PC-9 (cell line): ENCODE measurements at regions not wholly inside any gene's neighbourhood (a gene's known extent, or its start where the extent isn't known, plus 50 kb on each side); places are given as distances from the start of the nearest gene placed in this dataset.

ENCODE experiments used
- BruUV-seq: library from RNA; stranded (reverse); fragments of 400-500 nt; replicated peaks from 2 replicates; lab custom pipeline; 2021; lab: Mats Ljungman, UMichigan
- CTCF ChIA-PET: fragments of 300-600 bp; sonication (Branson Sonifier 250); formaldehyde crosslinking; loops from one replicate; lab custom pipeline; 2022; ENCODE audit warnings: antibody characterized with exemption; lab: Charles Lee
- POLR2A ChIA-PET: fragments of 300-600 bp; sonication (Branson Sonifier 250); formaldehyde crosslinking; loops from one replicate; lab custom pipeline; 2022; ENCODE audit warnings: antibody characterized with exemption; ENCODE audit not compliant: unreplicated experiment; lab: Charles Lee
- DNase-seq, 2 experiments: peaks; one replicate each; pipeline versions ENCODE4 v3.0.0 to v3.0.0-alpha.2; 2015 to 2022; ENCODE audit warnings: mixed read lengths in 1 of 2
- H2AFZ ChIP-seq: fragments of 200-600 bp; sonication (generic); 2 replicates; pipeline ENCODE4 v1.8.1; 2017; ENCODE audit warnings: antibody characterized with exemption
- H3F3A ChIP-seq: fragments of 200-600 bp; sonication (generic); 2 replicates; pipeline ENCODE4 v1.8.1; 2017; ENCODE audit warnings: antibody characterized with exemption, mild to moderate bottlenecking, low read depth; ENCODE audit not compliant: insufficient read depth
- H3K27ac ChIP-seq: fragments of 200-600 bp; sonication (generic); 2 replicates; pipeline ENCODE4 v1.6.1; 2016; ENCODE audit warnings: mixed run types
- H3K27me3 ChIP-seq: fragments of 200-600 bp; sonication (generic); 2 replicates; pipeline ENCODE4 v1.6.1; 2016; ENCODE audit warnings: low read depth, mixed run types; ENCODE audit not compliant: insufficient read depth
- H3K36me3 ChIP-seq: fragments of 200-600 bp; sonication (generic); 2 replicates; pipeline ENCODE4 v1.6.1; 2016; ENCODE audit warnings: low read depth, mixed run types
- H3K4me1 ChIP-seq: fragments of 200-600 bp; sonication (generic); replicated peaks from 2 replicates; pipeline ENCODE4 v1.6.1; 2016; ENCODE audit warnings: mixed run types; ENCODE audit not compliant: insufficient read depth
- H3K4me2 ChIP-seq: fragments of 200-600 bp; sonication (generic); 2 replicates; pipeline ENCODE4 v1.6.1; 2017; ENCODE audit warnings: mixed run types
- H3K4me3 ChIP-seq: fragments of 200-600 bp; sonication (generic); 2 replicates; pipeline ENCODE4 v1.6.1; 2016; ENCODE audit warnings: mixed run types
- H3K79me2 ChIP-seq: fragments of 200-600 bp; sonication (generic); 2 replicates; pipeline ENCODE4 v1.6.1; 2017; ENCODE audit warnings: low read depth, mixed run types
- H3K9me2 ChIP-seq: fragments of 200-600 bp; sonication (generic); 2 replicates; pipeline ENCODE4 v1.8.1; 2017; ENCODE audit warnings: mild to moderate bottlenecking; ENCODE audit not compliant: insufficient read depth
- H3K9me3 ChIP-seq: fragments of 200-600 bp; sonication (generic); 2 replicates; pipeline ENCODE4 v1.8.1; 2016; ENCODE audit warnings: low read depth; ENCODE audit not compliant: insufficient read depth
- H4K20me1 ChIP-seq: fragments of 200-600 bp; sonication (generic); 2 replicates; pipeline ENCODE4 v1.8.1; 2017; ENCODE audit not compliant: insufficient read depth
- CTCF ChIP-seq: fragments of 200-600 bp; sonication (generic); conservative IDR thresholded peaks from 2 replicates; pipeline ENCODE4 v1.6.1; 2017; ENCODE audit warnings: mixed run types, antibody characterized with exemption, mild to moderate bottlenecking, moderate library complexity
- EZH2 ChIP-seq: fragments of 200-600 bp; sonication (generic); IDR thresholded peaks from 2 replicates; pipeline ENCODE4 v1.8.0; 2017; ENCODE audit warnings: antibody characterized with exemption, low read depth
- intact Hi-C: fragments of 100-400 bp; cut with micrococcal nuclease; formaldehyde crosslinking; loops from one replicate; pipeline ENCODE4 v1.10.0; 2022; ENCODE audit not compliant: unreplicated experiment

DNA sequence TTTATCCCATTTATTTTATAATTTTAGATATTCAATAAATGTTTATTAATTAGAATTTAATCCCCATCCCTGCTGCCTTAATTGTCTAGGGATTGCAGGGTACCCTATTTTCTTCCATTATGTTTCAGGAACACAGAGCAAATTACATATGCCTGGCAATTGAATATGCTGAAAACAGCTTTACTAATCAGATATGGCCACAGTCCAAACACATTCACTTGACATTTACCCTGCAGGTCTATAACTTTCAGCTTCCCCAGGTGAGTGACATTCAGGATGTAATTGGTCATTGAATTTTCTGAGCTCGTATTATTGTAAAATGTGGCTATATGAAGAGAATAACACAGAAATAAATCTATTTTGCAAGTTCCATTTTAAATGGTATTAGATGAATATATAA, 218.7 kb upstream of the NDST4 start:
- Histone ChIP-seq H3F3A (no peaks in the 10 kb centered on the region), H3K4me3 (no peak overlapping the region), H3K4me2 (no peak overlapping the region), H3K4me1 (no peaks in the 10 kb centered on the region), H4K20me1 (no peaks in the 10 kb centered on the region), H2AFZ (no peak overlapping the region), H3K79me2 (no peaks in the 10 kb centered on the region), H3K9me2 (no peaks in the 10 kb centered on the region), H3K9me3 (no peaks in the 10 kb centered on the region), H3K27me3 (no peaks in the 10 kb centered on the region), H3K27ac (no peak overlapping the region), H3K36me3 (no peaks in the 10 kb centered on the region)
- intact Hi-C loops, result no loop called here
- CTCF ChIA-PET, result no interaction called here
- POLR2A ChIA-PET, result no interaction called here
- no peak for DNase-seq
- TF ChIP-seq CTCF, result no peak
- no peak for TF ChIP-seq EZH2
- no TSS peak for BruUV-seq

DNA sequence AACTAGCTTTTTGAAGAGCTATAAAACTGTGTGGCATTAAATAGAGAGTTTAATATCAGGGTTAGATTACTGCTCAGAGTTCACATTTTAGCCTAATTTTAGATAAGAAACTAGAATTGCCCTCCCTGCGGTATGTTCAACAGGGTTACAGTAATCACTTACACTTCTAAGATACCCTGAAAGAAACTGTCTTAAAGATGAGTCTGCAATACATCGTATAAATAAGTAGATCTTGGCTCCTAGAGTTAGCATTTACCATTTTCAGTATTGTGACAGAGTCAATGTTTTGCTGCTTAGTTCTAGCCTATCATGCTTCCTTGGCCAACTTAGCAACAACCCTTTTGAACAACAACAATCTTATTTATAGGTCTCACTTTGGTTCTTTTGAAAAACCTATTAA, 217.8 kb upstream of the NDST4 start:
- ChIA-PET POLR2A (no interaction called here), CTCF (no interaction called here)
- Histone ChIP-seq H3K27ac (no peak overlapping the region), H3K4me1 (no peaks in the 10 kb centered on the region), H3K4me2 (no peak overlapping the region), H3K9me2 (no peaks in the 10 kb centered on the region), H3K27me3 (no peaks in the 10 kb centered on the region), H3K4me3 (no peak overlapping the region), H2AFZ (no peak overlapping the region), H4K20me1 (no peaks in the 10 kb centered on the region), H3K9me3 (no peaks in the 10 kb centered on the region), H3F3A (no peaks in the 10 kb centered on the region), H3K36me3 (no peaks in the 10 kb centered on the region), H3K79me2 (no peaks in the 10 kb centered on the region)
- DNase-seq, result no peak
- intact Hi-C loops, result no loop called here
- BruUV-seq, result no TSS peak
- TF ChIP-seq EZH2, result no peak

DNA sequence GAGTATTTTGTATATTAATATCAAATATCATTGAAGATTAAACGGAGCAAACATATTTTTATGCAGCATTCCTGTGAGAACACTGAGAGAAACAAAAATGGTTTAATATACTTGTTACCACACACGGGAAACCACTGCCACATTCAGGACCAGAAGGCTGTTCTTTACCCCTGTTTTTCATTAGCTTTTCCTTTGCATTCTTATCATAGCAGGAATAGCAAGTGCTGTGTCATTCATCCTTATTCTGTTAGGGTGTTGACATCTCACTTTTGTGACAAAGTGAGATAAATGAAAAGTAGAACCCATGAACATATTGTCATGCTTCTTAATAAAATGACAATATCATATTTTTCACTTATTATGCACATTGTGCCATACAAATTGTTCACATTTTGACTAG, 212.4 kb upstream of the NDST4 start:
- Histone ChIP-seq H3F3A (no peaks in the 10 kb centered on the region), H3K4me1 (no peaks in the 10 kb centered on the region), H2AFZ (no peak overlapping the region), H3K9me3 (no peaks in the 10 kb centered on the region), H4K20me1 (no peaks in the 10 kb centered on the region), H3K4me2 (no peak overlapping the region), H3K9me2 (no peaks in the 10 kb centered on the region), H3K79me2 (no peaks in the 10 kb centered on the region), H3K36me3 (no peaks in the 10 kb centered on the region), H3K4me3 (no peak overlapping the region), H3K27ac (no peak overlapping the region), H3K27me3 (no peaks in the 10 kb centered on the region)
- BruUV-seq, result no TSS peak
- intact Hi-C loops, result no loop called here
- ChIA-PET POLR2A (no interaction called here), CTCF (no interaction called here)
- TF ChIP-seq CTCF, result no peak
- no peak for TF ChIP-seq EZH2
- no peak for DNase-seq

- ChIA-PET POLR2A (no interaction called here), CTCF (no interaction called here)
- no peaks in the 10 kb centered on the region for H3K36me3 ChIP-seq
- H3F3A ChIP-seq, result no peaks in the 10 kb centered on the region
- BruUV-seq, result no TSS peak
- no peak overlapping the region for H3K4me2 ChIP-seq
- TF ChIP-seq EZH2 (no peak), CTCF (no peak)
- H2AFZ ChIP-seq, result no peak overlapping the region
- no peaks in the 10 kb centered on the region for H3K79me2 ChIP-seq
- DNase-seq, result no peak
- no peaks in the 10 kb centered on the region for H4K20me1 ChIP-seq
- no peaks in the 10 kb centered on the region for H3K9me3 ChIP-seq
- H3K4me3 ChIP-seq, result no peak overlapping the region
- intact Hi-C loops, result no loop called here
- no peaks in the 10 kb centered on the region for H3K9me2 ChIP-seq
- no peak overlapping the region for H3K27ac ChIP-seq
- H3K27me3 ChIP-seq, result no peaks in the 10 kb centered on the region
- H3K4me1 ChIP-seq, result no peaks in the 10 kb centered on the region
Observed at GRCh38 chr4:115323106-115323707, 209.8 kb upstream of the NDST4 start.
